GM18508 (cell line): ENCODE measurements at regions not wholly inside any gene's neighbourhood (a gene's known extent, or its start where the extent isn't known, plus 50 kb on each side); places are given as distances from the start of the nearest gene placed in this dataset.
"Not testable (repeated sequence)": the region's sequence is repeated elsewhere in the genome, so short reads cannot be mapped to it uniquely, and the experiment has no call there.

Experiments
- ATAC-seq: cut with Tn5 transposase; IDR thresholded peaks from one replicate; pipeline ENCODE4 v1.9.1; 2021; ENCODE audit warnings: moderate number of reproducible peaks; ENCODE audit not compliant: insufficient read depth, unreplicated experiment

DNA sequence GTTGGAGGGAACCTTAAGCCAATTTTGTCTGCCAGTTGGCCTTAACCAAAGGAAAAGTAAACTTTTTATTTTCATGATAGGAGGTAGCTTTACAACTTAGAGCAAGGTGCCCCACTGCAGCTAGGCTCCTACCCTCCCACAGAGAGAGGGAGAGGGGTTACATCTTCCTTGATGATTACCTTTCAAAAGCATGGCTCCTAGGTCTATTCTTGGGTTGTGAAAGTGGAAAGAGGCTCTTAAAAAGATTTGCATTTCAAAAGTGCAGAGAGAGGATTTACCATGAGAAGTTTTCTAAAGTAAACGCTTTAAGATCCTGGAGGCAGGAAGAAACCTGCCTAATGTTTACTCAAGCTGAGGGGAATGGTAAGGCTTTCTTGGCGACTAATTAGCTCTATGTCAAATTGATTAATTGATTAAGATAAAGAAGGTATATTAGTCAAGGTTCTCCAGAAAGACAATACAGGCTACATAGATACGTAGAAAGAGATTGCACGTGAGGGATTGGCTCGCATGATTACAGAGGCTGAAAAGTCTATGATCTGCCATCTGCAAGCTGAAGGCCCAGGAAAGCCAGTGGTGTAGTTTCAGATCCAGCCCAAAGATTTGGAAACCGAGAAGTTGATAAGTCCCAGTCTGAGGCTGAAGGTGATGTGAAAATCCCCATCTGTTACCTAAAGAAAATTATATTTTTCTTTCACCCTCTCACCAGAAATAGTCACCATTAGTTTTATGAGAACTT, 333.8 kb upstream of the CTNND2 start:
- no peak for ATAC-seq

DNA sequence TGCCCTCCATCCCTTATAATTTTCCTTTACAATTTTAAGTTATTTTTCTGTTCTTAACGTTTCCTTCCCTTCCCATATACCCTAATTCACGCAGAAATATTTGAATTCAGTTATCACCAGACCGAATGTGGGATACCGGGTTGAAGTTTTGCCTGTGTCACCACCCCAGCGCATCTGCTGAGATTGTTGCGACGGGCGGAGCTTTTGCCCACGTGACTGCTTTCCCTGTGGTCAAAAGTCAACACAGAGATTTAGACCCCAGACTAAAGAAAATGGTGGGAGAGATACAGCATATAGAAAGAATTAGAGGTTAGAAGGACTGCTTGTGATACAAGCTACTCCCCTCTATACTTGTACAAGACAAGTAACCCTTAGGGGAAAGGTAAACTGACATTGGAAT, 326.4 kb upstream of the CTNND2 start:
- ATAC-seq = no peak

DNA sequence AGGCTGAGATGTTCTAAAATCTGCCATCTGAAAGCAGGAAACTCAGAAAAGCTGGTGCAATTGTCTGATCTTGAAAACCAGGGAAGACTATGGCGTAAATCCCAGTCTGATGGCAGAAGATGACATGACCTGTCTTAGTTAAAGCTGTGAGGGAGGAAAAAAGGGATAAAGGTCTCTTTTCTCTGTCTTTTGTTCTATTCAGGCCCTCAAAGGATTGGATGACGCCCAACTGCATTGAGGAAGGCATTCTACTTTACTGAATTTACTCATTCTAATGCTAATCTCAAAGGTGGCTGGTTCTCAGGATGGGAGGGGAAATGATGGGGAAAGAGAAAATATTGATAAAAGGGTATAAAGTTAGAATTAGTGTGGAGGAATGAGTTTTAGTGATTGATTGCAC, 312.8 kb upstream of the CTNND2 start:
- ATAC-seq = no peak

DNA sequence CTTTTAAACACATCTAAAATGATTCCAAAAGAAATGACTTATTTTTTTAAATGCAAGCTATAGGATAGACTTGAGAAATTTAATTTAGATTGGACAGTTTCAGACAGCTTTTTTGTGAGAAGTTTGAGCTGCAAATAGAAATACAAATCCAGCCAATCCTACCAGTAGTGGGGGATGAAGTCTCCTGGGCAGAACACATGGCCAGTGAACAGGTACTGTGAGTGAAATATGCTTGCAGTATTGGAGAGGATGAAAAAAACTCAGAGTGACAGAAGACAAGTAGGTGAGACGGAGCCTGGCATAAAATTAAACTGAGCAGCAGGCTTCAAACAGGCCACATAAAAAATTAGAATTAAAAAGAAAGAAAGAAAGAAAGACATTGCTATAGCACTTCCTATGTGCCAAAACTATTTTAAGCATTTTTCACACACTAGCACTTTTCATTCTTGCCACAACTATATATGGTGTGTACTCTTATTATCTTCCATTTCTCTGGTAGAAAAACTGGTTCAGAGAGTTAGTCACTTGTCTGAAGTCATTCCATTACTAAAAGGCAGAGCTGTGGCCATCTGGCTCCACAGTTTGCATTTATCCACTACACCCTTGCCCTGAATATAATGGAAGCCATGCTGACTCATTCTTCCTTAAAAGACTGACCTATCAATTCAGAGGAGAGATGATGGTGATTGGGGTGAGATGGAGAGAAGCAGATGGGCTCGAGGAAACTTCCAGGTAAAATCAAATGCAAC, 310.2 kb upstream of the CTNND2 start:
- no peak for ATAC-seq

DNA sequence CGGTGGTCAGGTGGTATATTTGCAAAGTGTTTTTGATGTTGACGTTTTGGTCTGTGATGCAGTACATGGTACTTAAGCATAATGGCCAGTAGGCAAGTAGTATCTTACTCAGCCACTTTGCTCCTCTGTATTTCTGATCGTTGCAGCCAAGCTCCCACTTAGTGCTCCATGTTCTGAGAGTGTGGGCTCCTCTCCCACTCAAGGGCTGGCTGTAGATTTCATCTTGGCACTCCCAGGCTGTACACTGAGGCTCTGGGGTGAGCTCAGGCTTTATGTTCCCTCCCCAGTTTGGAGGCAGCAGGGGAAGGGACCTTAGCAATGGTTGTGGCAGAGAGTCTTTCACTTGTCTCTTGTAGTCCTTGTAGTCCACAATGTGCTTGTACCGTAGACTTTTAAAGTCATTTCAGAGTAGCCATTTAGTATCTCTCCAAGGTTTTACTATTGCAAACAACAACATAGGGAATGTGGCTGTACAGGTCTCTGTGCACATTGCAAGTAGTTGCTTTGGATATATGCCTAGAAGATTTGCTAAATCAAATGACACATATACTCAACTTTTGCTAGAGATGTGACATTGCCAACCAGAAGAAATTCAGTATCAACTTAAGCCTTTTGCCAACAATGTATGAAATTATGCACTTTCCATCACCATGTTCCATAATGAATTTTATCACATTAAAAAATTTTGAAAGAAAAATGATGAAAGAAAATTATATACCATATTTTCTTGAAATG, 304.3 kb upstream of the CTNND2 start:
- no peak for ATAC-seq

DNA sequence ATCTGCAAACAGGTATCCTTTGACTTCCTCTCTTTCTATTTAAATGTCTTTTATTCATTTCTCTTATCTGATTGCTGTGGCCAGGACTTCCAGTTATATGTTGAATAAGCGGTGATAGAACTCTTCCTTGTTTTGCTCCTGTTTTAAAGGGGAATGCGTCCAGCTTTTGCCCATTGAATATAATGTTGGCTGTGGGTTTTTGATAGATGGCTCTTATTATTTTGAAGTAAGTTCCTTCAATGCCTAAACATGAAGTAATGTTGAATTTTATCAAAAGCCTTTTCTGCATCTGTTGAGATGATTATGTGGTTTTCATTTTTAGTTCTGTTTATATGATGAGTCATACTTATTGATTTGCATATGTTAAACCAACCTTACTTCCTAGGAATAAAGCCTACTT, 300.5 kb upstream of the CTNND2 start:
- ATAC-seq = no peak

DNA sequence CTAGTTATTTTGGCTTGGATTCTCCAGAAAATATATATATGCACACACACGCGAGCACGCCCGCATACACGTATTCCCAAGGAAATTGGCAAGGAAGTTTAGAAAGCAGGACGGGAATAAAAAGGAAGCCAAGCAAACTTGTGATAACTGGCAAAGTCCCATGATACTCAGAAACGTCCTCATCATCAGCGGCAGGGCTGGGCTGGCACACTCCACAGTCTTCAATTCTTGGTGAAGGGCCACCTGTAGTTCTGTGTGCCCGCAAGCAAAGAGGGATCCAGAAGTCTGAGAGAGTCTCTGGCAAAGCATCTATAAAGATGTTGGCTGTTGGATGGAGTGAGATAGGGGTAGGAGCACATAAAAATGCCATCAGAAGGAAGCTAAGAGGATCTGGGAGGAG, 289.3 kb upstream of the CTNND2 start:
- no peak for ATAC-seq

DNA sequence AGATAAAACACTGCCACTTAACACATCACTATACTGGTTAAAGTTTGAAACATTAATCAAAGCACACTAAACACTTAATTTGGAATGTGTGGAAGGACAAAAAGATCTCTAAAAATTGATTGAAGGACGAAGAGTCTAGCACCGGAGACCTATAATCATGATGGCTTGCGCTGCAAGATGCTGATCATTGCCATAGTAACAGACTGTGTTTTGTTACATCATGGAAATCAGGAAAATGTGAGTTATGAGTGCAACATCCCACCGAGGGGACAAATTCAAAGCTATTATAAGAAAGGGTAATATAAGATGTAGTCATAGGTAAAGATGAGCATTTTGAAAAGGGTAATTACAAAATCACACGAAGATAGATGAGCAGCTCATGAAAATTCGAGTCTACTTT, 278.8 kb upstream of the CTNND2 start:
- no peak for ATAC-seq

DNA sequence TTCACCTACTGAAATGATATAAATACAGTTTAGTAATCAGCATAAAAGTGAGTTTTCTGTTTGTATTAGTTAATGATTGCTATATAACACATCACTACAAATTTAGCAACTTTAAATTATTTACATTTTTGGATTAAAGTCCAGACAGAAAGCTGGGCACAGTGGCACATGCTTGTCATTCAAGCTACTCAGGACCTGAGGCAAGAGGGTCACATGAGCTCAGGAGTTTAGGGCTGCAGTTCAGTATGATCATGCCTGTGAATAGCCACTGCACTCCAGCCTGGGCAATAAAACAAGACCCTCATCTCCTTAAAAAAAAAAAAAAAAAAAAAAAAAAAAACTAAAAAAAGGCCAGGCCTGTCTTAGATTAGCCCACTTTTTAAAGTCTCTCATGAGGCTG, 273.6 kb upstream of the CTNND2 start:
- no peak for ATAC-seq

DNA sequence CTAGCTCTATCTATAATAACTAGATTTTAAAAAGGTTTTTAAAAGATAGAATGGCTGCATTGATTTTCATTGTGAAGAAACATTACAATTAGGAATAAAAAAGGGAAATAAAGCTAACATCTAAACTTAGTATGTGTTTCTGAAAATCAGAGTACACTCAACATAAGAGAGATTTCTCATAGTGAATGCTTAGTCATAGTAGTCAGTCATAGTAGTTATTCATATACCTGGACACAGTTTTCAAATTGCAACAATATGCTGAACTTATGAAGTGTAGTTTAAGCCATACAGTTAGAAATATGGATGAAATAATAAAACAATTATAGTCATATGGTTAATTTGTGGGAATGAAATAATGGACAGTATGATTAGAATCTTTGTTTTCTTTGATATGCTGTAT, 273.0 kb upstream of the CTNND2 start:
- no peak for ATAC-seq

DNA sequence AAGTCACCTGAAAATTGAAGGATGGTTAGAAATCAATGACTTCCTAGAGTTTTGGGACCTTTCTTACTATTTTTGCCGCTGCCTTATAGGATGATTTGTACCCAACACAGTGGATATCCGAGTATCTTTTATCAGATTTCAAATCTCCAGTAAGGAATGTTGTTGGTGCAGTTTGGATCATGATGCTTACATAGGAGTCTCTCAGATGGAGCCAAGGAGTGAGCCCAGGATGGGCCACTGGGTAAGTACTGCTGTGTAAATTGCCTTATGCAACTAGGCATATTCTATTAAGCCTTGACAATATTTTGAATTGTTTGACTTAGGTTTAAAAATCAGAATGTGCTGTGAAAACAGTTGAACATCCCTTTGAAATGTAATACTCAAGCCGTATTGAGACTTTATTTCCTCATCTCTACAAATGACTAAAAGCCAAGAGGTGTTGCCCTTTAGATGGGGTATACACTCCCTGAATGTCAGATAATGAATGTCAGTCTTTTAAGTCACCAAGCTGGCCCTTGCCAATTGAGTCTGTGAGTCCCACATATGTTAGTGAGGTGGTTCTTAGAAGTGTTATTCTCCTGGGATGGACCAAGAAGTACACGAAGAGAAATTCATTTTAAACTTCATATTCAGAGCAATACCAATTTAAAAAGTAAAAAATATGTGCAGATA, 271.8 kb upstream of the CTNND2 start:
- ATAC-seq = no peak

DNA sequence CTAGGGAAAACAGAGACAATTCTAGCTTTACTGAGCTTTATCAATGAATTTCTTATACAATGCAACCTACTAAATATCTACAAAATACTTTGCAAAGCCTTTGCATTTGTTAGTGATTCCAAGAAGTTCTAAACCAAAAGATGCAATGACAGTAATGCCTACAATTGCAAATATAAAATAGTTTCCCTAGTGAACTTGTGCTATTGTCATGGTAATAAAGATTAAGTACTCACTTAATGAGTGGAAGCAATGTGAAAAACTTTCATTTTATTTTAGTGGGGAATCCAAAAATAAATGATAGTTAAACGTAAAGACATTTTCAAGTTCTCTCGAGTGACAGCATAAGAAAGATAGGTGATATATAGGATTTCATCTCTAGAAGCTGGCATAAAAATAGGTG, 270.5 kb upstream of the CTNND2 start:
- ATAC-seq = no peak

DNA sequence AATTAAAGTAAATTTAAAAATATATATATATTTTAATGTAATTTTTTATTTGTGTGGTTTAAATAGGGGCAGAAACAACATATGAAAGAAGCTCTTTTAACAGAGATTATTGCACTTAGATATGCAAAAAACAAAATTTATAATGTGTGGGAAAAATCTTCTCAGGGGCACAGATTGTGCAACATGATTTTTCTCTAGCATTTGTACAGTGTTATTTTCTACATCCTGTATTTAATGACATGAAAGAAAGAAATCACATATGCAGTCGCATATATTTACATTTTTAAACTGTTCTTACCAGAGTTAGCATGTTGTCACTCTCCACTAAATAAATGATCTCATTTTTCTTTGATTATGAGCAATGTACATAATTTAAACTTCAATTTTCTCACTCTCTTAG, 265.3 kb upstream of the CTNND2 start:
- ATAC-seq = no peak

DNA sequence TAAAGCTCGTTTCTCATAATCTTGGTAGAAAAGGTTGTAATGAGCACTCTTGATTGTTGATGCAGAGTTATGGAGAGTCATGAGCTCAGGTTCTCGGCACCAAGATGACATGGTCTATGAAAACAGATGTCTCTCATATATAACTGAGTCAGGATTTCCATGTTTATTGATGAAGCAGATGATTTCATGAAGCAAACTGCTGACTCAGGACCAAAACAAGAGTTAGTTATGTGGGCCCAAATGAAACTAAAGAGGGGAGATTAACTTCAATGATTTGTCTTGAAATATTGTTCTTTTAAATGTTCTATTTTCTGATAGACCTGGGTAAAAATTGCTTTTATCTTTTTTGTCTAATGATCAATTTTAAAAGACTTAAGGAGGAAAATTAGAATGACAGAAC, 258.6 kb upstream of the CTNND2 start:
- no peak for ATAC-seq

DNA sequence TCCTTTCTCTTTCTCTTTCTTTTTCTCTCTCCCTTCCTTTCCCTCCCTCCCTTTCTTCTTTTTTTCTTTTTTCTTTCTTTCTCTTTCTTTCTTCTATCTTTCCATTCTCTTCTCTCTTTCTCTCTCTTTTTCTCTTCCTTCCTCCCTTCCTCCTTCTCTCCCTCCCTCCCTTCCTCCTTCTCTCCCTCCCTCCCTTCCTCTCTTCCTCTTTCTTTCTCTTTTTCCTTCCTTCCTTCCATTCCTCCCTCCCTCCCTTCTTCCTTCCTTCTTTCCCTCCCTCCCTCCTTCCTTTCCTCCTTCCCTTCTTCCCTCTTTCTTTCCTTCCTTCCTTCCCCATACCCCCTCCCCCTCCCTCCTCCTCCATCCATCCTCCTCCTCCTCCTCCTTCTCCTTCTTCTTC, 243.3 kb upstream of the CTNND2 start:
- ATAC-seq = no peak

DNA sequence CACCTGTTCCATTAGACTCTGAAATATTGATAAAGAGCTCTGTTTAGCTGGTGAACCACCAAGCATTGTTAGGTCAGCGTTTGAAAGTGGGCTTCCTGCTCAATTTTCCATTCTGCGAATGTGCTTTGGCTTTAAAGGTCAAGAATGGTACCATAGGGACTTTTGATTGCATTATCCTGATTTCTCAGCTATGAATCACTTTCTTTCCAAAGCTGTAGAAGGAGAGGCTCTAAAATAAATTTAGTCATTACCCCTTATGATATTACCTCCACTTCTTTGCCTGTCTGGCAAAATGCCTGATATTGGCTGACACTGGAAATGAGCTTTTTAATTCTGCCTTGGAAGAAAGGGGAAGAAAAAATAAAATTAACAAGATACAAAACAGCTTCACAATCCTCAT, 237.2 kb upstream of the CTNND2 start:
- no peak for ATAC-seq

DNA sequence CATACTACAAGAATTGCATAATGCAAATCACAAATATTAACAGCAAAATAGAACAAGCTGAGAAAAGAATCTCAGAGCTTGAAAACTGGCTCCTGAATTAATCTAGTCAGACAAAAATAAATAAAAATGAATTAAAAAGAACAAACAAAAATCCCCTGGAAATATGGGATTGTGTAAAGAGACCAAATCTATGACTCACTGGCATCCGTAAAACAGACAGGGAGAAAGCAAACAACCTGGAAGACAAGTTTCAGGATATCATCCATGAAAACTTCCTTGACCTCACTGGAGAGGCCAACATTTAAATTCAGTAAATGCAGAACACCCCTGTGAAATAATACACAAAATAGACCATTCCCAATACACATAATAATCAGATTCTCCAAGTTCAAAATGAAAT, 229.3 kb upstream of the CTNND2 start:
- ATAC-seq = no peak

DNA sequence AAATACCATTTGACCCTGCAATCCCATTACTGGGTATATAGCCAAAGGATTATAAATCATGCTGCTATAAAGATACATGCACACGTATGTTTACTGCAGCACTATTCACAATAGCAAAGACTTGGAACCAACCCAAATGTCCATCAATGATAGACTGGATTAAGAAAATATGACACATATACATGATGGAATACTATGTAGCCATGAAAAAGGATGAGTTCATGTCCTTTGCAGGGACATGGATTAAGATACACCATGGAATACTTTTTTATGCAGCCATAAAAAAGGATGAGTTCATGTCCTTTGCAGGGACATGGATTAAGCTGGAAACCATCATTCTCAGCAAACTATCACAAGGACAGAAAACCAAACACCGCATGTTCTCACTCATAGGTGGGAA, 226.8 kb upstream of the CTNND2 start:
- ATAC-seq = not testable (repeated sequence)

DNA sequence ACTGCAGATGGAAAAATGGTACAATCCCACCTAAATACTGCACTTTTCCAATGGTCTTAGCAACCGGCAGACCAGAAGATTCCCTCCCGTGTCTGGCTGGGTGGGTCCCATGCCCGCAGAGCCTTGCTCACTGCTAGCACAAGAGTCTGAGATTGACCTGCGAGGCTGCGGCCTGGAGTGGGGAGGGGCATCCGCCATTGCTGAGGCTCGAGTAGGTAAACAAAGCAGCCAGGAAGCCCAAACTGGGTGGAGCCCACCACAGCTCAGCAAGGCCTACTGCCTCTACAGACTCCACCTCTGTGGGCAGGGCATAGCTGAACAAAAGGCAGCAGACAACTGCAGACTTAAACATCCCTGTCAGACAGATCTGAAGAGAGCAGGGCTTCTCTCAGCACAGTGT, 221.6 kb upstream of the CTNND2 start:
- no peak for ATAC-seq

DNA sequence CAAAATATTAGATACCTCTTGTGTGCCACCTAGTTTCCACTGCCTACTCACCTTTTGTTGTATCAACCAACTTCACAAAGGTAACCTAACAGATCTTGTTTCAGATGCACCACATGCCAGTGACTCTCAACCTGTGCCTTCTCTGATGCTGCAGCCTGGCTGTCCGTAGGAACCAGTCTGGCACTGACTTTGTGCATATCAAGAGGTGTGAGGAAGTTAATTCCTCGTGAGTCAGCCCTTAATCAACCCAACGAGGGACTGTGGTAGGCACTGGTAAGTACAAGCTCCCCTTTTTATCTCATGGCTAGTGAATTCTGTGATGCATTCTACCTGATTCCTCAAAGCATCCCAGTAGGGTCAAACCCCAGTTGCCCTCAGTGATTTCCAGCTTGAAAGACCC, 215.4 kb upstream of the CTNND2 start:
- no peak for ATAC-seq

DNA sequence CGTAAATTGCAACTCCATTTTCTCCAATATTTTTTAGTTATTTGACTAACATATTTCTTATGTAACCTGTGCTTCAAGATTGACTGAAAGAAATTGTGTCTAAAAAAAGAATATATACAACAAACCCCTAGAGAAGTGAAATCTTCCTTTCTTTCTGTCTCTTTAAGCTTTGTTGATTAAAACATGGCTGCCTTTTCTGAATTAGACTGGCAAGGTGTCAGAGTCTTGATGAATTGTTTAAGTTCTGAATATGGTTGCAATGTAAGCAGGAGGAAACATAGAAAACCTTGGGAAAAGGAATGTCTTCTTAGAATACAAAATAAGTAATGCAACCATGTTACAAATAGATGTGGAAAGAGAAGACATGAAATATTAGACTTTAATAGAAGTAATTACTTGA, 209.8 kb upstream of the CTNND2 start:
- no peak for ATAC-seq
